ENCODE measurements at regions not wholly inside any gene's neighbourhood (a gene's known extent, or its start where the extent isn't known, plus 50 kb on each side); places are given as distances from the start of the nearest gene placed in this dataset.

DNA sequence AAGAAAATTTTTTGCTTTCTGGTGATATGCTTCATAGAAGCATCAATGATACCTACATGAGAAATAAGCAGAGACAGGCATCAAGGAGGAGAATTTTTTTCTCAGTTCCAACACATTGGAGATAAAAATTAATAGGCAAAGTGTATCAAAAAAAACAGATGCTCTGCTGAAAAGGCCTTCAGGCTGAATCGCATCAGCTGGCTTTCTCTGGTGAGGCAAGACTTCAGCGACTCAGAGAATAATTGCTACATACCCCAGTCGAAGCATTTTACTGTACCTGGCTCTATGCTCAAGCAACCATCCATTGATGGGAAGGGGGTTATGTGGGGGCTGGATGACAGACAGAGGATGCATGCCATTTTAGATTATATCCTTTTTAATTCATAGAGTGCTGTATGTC lies 415.1 kb downstream of the TFAP2A start:
- no peak for TF ChIP-seq ZNF569 (CRISPR knock-in tag; IDR thresholded peaks at IDR 0.05; ENCODE audit: borderline replicate concordance)
- TF ChIP-seq DBP (CRISPR knock-in tag; IDR thresholded peaks at IDR 0.05; ENCODE audit: not compliant biosample characterization) = no peak
- TF ChIP-seq HNRNPL (IDR thresholded peaks at IDR 0.05; ENCODE audit: low read depth, low read length) = no peak
- TF ChIP-seq SETDB1 (CRISPR knock-in tag; IDR thresholded peaks at IDR 0.05; ENCODE audit: borderline replicate concordance) = no peak
- no peak for TF ChIP-seq ARNTL (CRISPR knock-in tag; IDR thresholded peaks at IDR 0.05)
- TF ChIP-seq PTBP1 (IDR thresholded peaks at IDR 0.05; ENCODE audit: low read depth, low read length, poor library complexity, severe bottlenecking) = no peak

All from HepG2 (cell line).